HCT116 (cell line): ENCODE measurements at regions not wholly inside any gene's neighbourhood (a gene's known extent, or its start where the extent isn't known, plus 50 kb on each side); places are given as distances from the start of the nearest gene placed in this dataset.

ENCODE experiments used
- ATF3 ChIP-seq: IDR thresholded peaks from 2 replicates; pipeline ENCODE4 v1.6.1; 2012
- CTCF ChIP-seq, 3 experiments: fragments of 200-600 bp in 1 of 3; sonication (generic) in 1 of 3; IDR thresholded peaks in 2 of 3; conservative IDR thresholded peaks in 1 of 3; 2 replicates each; pipeline ENCODE4 v1.5.1; 2012 to 2017; ENCODE audit warnings: low read depth in 2 of 3, low read length in 2 of 3, antibody characterized with exemption in 1 of 3, borderline replicate concordance in 1 of 3, control low read depth in 1 of 3, mild to moderate bottlenecking in 1 of 3, mixed read lengths in 1 of 3, mixed run types in 1 of 3, moderate library complexity in 1 of 3; ENCODE audit not compliant: insufficient read depth in 1 of 3
- EZH2phosphoT487 ChIP-seq: fragments of 200-600 bp; IDR thresholded peaks from 2 replicates; pipeline ENCODE4 v1.6.1; 2018; ENCODE audit warnings: antibody characterized with exemption, borderline replicate concordance
- POLR2A ChIP-seq: IDR thresholded peaks from 2 replicates; pipeline ENCODE4 v1.7.0; 2011; ENCODE audit warnings: borderline replicate concordance; ENCODE audit not compliant: insufficient read depth, insufficient read length; ENCODE audit errors: extremely low read depth
- POLR2AphosphoS5 ChIP-seq: IDR thresholded peaks from 2 replicates; pipeline ENCODE4 v1.6.1; 2011; ENCODE audit warnings: mild to moderate bottlenecking, low read depth, low read length, moderate library complexity
- ZNF274 ChIP-seq: fragments of 200-500 bp; sonication (Bioruptor generic); IDR thresholded peaks from 2 replicates; pipeline ENCODE4 v1.6.1; 2014; ENCODE audit warnings: mild to moderate bottlenecking, low read depth, low read length, inconsistent platforms
- TF ChIP-seq, protein P1 (sequence below): IDR thresholded peaks from 2 replicates; pipeline ENCODE4 v1.6.1; 2012; ENCODE audit warnings: low read depth

- TF ChIP-seq POLR2AphosphoS5 (no peak), CTCF (IDR thresholded peaks at IDR 0.05 in 2 of 3, conservative IDR thresholded peaks at IDR 0.05 in 1 of 3; ENCODE audit: borderline replicate concordance in 1 of 3, insufficient read depth in 1 of 3, low read depth in 2 of 3, low read length in 2 of 3) (no peak), POLR2A (no peak), ATF3 (no peak), ZNF274 (no peak), EZH2phosphoT487 (no peak)
- TF ChIP-seq, protein P1, sequence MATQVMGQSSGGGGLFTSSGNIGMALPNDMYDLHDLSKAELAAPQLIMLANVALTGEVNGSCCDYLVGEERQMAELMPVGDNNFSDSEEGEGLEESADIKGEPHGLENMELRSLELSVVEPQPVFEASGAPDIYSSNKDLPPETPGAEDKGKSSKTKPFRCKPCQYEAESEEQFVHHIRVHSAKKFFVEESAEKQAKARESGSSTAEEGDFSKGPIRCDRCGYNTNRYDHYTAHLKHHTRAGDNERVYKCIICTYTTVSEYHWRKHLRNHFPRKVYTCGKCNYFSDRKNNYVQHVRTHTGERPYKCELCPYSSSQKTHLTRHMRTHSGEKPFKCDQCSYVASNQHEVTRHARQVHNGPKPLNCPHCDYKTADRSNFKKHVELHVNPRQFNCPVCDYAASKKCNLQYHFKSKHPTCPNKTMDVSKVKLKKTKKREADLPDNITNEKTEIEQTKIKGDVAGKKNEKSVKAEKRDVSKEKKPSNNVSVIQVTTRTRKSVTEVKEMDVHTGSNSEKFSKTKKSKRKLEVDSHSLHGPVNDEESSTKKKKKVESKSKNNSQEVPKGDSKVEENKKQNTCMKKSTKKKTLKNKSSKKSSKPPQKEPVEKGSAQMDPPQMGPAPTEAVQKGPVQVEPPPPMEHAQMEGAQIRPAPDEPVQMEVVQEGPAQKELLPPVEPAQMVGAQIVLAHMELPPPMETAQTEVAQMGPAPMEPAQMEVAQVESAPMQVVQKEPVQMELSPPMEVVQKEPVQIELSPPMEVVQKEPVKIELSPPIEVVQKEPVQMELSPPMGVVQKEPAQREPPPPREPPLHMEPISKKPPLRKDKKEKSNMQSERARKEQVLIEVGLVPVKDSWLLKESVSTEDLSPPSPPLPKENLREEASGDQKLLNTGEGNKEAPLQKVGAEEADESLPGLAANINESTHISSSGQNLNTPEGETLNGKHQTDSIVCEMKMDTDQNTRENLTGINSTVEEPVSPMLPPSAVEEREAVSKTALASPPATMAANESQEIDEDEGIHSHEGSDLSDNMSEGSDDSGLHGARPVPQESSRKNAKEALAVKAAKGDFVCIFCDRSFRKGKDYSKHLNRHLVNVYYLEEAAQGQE, result no peak
Measured at GRCh38 chr3:82824491-82824890, 1063.0 kb upstream of the GBE1 start.
